ENCODE measurements at regions not wholly inside any gene's neighbourhood (a gene's known extent, or its start where the extent isn't known, plus 50 kb on each side); places are given as distances from the start of the nearest gene placed in this dataset.
A peak's percentile ranks its signal among the peaks of the same experiment; 100 is the strongest.

GRCh38 chr12:30420561-30420960 lies 275.1 kb downstream of the IPO8 start:
- Histone ChIP-seq H3K4me3 (no peak overlapping the region), H3K9me3 (peaks cover 0 to 4% (median 0%) of the 10 kb centered on the region in 3 donors), H3K4me1 (no peaks in the 10 kb centered on the region), H3K36me3 (no peaks in the 10 kb centered on the region), H3K27me3 (no peaks in the 10 kb centered on the region), H3K27ac (no peak overlapping the region)
- TF ChIP-seq EP300 (IDR thresholded peaks at IDR 0.05) = no peak
- TF ChIP-seq CTCF (IDR thresholded peaks at IDR 0.05) = no peak
- no peak for TF ChIP-seq POLR2A (IDR thresholded peaks at IDR 0.05)
- no peak for TF ChIP-seq POLR2AphosphoS5 (IDR thresholded peaks at IDR 0.05)
- 74 to 79% methylated on average over 3 of the region's 3 CpGs for WGBS, 2 donors (ENCODE audit: low coverage in 1 of 2)
- no peak for ATAC-seq

GRCh38 chr12:30417697-30418231 lies 277.9 kb downstream of the IPO8 start:
- TF ChIP-seq POLR2A (IDR thresholded peaks at IDR 0.05) (no peak), POLR2AphosphoS5 (IDR thresholded peaks at IDR 0.05) (no peak), CTCF (IDR thresholded peaks at IDR 0.05) (no peak), EP300 (IDR thresholded peaks at IDR 0.05) (no peak)
- no peaks in the 10 kb centered on the region for H3K9me3 ChIP-seq
- H3K27ac ChIP-seq = peak overlapping the region in 2 of 4 donors; percentile 46 to 51
- peak; percentile 93 for ATAC-seq
- H3K4me3 ChIP-seq = no peak overlapping the region
- H3K36me3 ChIP-seq = no peaks in the 10 kb centered on the region
- WGBS, 2 donors (ENCODE audit: low coverage in 1 of 2) = 36 to 40% methylated on average over 1 to 5 of the region's 5 CpGs
- H3K4me1 ChIP-seq = no peaks in the 10 kb centered on the region
- H3K27me3 ChIP-seq = no peaks in the 10 kb centered on the region

GRCh38 chr12:30416631-30417030 lies 279.0 kb downstream of the IPO8 start:
- Histone ChIP-seq H3K36me3 (no peaks in the 10 kb centered on the region), H3K27ac (no peak overlapping the region), H3K4me3 (no peak overlapping the region), H3K4me1 (no peaks in the 10 kb centered on the region), H3K27me3 (no peaks in the 10 kb centered on the region), H3K9me3 (no peaks in the 10 kb centered on the region)
- no peak for ATAC-seq
- TF ChIP-seq CTCF (IDR thresholded peaks at IDR 0.05) (no peak), EP300 (IDR thresholded peaks at IDR 0.05) (no peak), POLR2A (IDR thresholded peaks at IDR 0.05) (no peak), POLR2AphosphoS5 (IDR thresholded peaks at IDR 0.05) (no peak)
- 78 to 91% methylated on average over 3 of the region's 3 CpGs for WGBS, 2 donors (ENCODE audit: low coverage in 1 of 2)

GRCh38 chr12:30415777-30416176 lies 279.9 kb downstream of the IPO8 start:
- no peaks in the 10 kb centered on the region for H3K9me3 ChIP-seq
- no peak for ATAC-seq
- H3K27ac ChIP-seq = no peak overlapping the region
- 83 to 84% methylated on average over 2 to 4 of the region's 4 CpGs for WGBS, 2 donors (ENCODE audit: low coverage in 1 of 2)
- no peaks in the 10 kb centered on the region for H3K4me1 ChIP-seq
- TF ChIP-seq POLR2A (IDR thresholded peaks at IDR 0.05) (no peak), CTCF (IDR thresholded peaks at IDR 0.05) (no peak), EP300 (IDR thresholded peaks at IDR 0.05) (no peak), POLR2AphosphoS5 (IDR thresholded peaks at IDR 0.05) (no peak)
- H3K36me3 ChIP-seq = no peaks in the 10 kb centered on the region
- H3K27me3 ChIP-seq = no peaks in the 10 kb centered on the region
- H3K4me3 ChIP-seq = no peak overlapping the region

GRCh38 chr12:30414507-30414906 lies 281.2 kb downstream of the IPO8 start:
- H3K4me1 ChIP-seq = no peaks in the 10 kb centered on the region
- no peak overlapping the region for H3K27ac ChIP-seq
- H3K36me3 ChIP-seq = no peaks in the 10 kb centered on the region
- H3K4me3 ChIP-seq = no peak overlapping the region
- H3K27me3 ChIP-seq = no peaks in the 10 kb centered on the region
- no peak for ATAC-seq
- H3K9me3 ChIP-seq = no peaks in the 10 kb centered on the region
- TF ChIP-seq POLR2A (IDR thresholded peaks at IDR 0.05) (no peak), POLR2AphosphoS5 (IDR thresholded peaks at IDR 0.05) (no peak), EP300 (IDR thresholded peaks at IDR 0.05) (no peak), CTCF (IDR thresholded peaks at IDR 0.05) (no peak)

Data from gastroesophageal sphincter (tissue), 4 donors.